ENCODE measurements at regions not wholly inside any gene's neighbourhood (a gene's known extent, or its start where the extent isn't known, plus 50 kb on each side); places are given as distances from the start of the nearest gene placed in this dataset.

DNA sequence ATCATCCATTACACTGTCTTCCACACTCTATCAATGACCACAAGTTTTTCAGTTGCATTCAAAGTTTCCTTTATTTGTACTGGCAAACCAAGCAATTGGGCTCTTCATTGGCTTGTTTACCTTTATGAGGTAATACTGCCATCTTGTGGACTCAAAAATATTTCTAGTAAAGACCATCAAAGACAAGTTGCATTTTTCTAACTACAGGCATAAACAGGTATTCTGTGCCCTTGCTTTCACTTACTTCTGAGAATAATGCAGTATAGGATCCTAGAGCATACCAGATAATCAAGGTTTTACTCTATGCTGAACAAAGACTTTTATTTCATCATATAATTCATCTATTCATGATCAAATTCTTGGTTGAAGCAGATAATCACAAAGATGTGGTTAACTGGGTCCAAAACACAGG is 173.7 kb upstream of the POU5F2 start:
- Histone ChIP-seq H3K27me3 (no peaks in the 10 kb centered on the region), H3K27ac (no peak overlapping the region), H3K4me1 (no peaks in the 10 kb centered on the region), H3K36me3 (no peaks in the 10 kb centered on the region), H3K9me3 (no peaks in the 10 kb centered on the region), H3K4me3 (replicated peaks in 1 of 3) (no peak overlapping the region)
- TF ChIP-seq POLR2A (IDR thresholded peaks at IDR 0.05), result no peak
- TF ChIP-seq, protein P1, sequence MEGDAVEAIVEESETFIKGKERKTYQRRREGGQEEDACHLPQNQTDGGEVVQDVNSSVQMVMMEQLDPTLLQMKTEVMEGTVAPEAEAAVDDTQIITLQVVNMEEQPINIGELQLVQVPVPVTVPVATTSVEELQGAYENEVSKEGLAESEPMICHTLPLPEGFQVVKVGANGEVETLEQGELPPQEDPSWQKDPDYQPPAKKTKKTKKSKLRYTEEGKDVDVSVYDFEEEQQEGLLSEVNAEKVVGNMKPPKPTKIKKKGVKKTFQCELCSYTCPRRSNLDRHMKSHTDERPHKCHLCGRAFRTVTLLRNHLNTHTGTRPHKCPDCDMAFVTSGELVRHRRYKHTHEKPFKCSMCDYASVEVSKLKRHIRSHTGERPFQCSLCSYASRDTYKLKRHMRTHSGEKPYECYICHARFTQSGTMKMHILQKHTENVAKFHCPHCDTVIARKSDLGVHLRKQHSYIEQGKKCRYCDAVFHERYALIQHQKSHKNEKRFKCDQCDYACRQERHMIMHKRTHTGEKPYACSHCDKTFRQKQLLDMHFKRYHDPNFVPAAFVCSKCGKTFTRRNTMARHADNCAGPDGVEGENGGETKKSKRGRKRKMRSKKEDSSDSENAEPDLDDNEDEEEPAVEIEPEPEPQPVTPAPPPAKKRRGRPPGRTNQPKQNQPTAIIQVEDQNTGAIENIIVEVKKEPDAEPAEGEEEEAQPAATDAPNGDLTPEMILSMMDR (IDR thresholded peaks at IDR 0.05), result peak in 5 of 6 experiments; percentile 19 to 76 (median 60)
- intact Hi-C loops (cut with DNase I), result loop anchor here (10.0 kb wide), 1 partner anchor 330 kb away; the partner anchor contains the start of genes NR2F1 and NR2F1-AS1
- no peak for DNase-seq

DNA sequence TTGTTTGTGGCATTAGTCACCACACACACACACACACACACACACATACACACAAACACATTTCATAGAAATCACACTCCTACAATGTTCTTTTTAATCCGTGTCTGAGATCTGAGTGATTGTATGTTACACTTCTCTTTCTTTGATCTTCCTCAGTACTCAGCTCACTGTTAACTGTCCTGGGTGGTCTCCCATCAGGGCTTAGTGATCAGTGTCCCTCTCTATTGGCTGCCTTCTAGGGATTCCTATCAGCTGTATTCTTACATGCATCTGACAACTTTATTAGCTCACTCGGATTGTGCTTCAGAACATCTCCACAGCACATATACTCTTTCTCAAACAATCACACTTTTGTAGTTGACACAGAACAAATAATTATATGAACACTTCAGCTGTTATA is 170.2 kb upstream of the POU5F2 start:
- H3K4me1 ChIP-seq, result no peaks in the 10 kb centered on the region
- intact Hi-C loops (cut with DNase I), result loop anchor here (10.0 kb wide), 1 partner anchor 327 kb away; the partner anchor contains the start of genes NR2F1 and NR2F1-AS1
- WGBS, 2 donors, result 82 to 85% methylated on average over 2 of the region's 2 CpGs
- no peaks in the 10 kb centered on the region for H3K36me3 ChIP-seq
- TF ChIP-seq POLR2A (IDR thresholded peaks at IDR 0.05), result no peak
- TF ChIP-seq, protein P1 (IDR thresholded peaks at IDR 0.05), result no peak
- H3K4me3 ChIP-seq (replicated peaks in 1 of 3), result no peak overlapping the region
- DNase-seq, result no peak
- no peaks in the 10 kb centered on the region for H3K9me3 ChIP-seq
- H3K27ac ChIP-seq, result no peak overlapping the region
- no peaks in the 10 kb centered on the region for H3K27me3 ChIP-seq

DNA sequence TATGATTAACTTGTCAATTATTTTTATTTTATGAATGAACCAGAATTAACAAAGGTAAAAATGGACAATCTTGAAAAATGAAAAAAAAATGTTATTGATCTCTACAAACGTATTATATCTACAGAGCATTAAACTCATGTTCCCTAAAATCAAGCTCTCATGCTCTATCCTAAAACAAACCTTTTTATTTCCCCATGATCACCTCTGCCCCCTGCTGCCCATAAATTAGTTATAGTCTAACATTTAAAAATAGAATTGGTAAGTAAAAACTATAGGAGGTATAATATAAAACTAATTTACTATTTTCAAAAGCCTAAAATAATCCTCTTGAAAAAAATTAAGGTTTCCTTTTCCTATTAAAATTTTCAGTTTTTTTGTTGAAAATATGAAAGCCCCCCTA is 168.0 kb upstream of the POU5F2 start:
- intact Hi-C loops (cut with DNase I), result loop anchor here (10.0 kb wide), 1 partner anchor 305 kb away; no protein-coding TSS in a partner anchor
- Histone ChIP-seq H3K36me3 (no peaks in the 10 kb centered on the region), H3K4me1 (no peaks in the 10 kb centered on the region), H3K27me3 (no peaks in the 10 kb centered on the region), H3K27ac (no peak overlapping the region), H3K9me3 (no peaks in the 10 kb centered on the region), H3K4me3 (replicated peaks in 1 of 3) (no peak overlapping the region)
- WGBS, 2 donors, result 91% methylated on average over 1 of the region's 1 CpG
- TF ChIP-seq POLR2A (IDR thresholded peaks at IDR 0.05), result no peak
- TF ChIP-seq, protein P1 (IDR thresholded peaks at IDR 0.05), result peak in 2 of 6 experiments; percentile 11 to 14
- DNase-seq, result no peak

DNA sequence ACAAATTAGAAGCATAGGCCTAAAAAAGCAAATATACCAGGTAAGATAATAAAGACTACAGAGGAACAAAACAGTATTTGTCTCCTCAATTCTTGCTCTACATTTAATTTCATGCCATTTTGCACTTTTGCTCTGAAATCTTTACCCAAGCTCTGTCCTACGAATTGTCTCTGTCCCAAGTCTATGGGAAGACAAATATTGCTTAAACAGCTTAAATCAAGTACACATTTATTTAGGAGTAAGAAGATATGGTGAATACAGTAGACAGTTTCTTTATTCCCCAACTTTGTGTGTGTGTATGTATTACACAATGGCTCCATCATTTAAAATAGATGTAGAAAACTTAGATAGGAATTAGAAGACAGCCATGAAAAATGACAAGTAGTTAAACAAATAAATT is 163.5 kb upstream of the POU5F2 start:
- Histone ChIP-seq H3K27ac (no peak overlapping the region), H3K36me3 (no peaks in the 10 kb centered on the region), H3K27me3 (no peaks in the 10 kb centered on the region), H3K4me3 (replicated peaks in 1 of 3) (no peak overlapping the region), H3K4me1 (no peaks in the 10 kb centered on the region), H3K9me3 (no peaks in the 10 kb centered on the region)
- intact Hi-C loops (cut with DNase I), result loop anchor here (10.0 kb wide), 1 partner anchor 300 kb away; no protein-coding TSS in a partner anchor
- DNase-seq, result no peak
- TF ChIP-seq, protein P1 (IDR thresholded peaks at IDR 0.05), result no peak
- TF ChIP-seq POLR2A (IDR thresholded peaks at IDR 0.05), result no peak
- 95 to 97% methylated on average over 1 of the region's 1 CpG for WGBS, 2 donors

DNA sequence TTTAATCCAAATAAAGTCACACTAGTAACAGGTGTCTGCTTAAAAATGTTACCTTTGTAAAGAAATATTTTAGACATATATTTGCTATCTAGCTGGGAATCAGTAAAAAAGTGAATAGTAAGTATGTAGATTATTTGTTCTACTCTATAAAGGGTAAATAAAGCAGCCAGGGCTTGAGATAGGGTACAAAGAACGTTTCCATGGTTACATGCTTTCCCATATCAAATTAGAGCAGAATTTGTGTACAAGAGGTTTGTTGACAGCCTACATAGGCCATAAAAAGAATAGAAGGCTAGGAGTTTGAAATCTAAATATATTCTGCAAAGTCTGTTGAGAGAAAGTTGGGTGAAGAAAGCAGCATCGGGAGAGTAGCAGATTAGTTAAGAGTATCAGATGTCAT is 160.9 kb upstream of the POU5F2 start:
- WGBS, 2 donors, result 79 to 90% methylated on average over 2 of the region's 2 CpGs
- no peaks in the 10 kb centered on the region for H3K4me1 ChIP-seq
- H3K36me3 ChIP-seq, result no peaks in the 10 kb centered on the region
- H3K27ac ChIP-seq, result no peak overlapping the region
- H3K4me3 ChIP-seq (replicated peaks in 1 of 3), result no peak overlapping the region
- H3K27me3 ChIP-seq, result no peaks in the 10 kb centered on the region
- TF ChIP-seq, protein P1 (IDR thresholded peaks at IDR 0.05), result no peak
- no peak for TF ChIP-seq POLR2A (IDR thresholded peaks at IDR 0.05)
- intact Hi-C loops (cut with DNase I), result loop anchor here (10.0 kb wide), 1 partner anchor 297 kb away; no protein-coding TSS in a partner anchor
- no peaks in the 10 kb centered on the region for H3K9me3 ChIP-seq
- no peak for DNase-seq
